ENCODE measurements at regions not wholly inside any gene's neighbourhood (a gene's known extent, or its start where the extent isn't known, plus 50 kb on each side); places are given as distances from the start of the nearest gene placed in this dataset.

GRCh38 chr13:22178878-22179277, 508.0 kb downstream of the FGF9 start:
- Histone ChIP-seq H3K27ac (ENCODE audit: low read depth, low read length) (no peak overlapping the region), H3K27me3 (ENCODE audit: insufficient read depth, low read length) (no peaks in the 10 kb centered on the region), H3K4me3 (ENCODE audit: low read depth, low read length) (no peak overlapping the region), H3K4me1 (ENCODE audit: control insufficient read depth, insufficient read depth, low read length, unreplicated experiment) (no peaks in the 10 kb centered on the region), H2AFZ (ENCODE audit: low read length, unreplicated experiment) (no peak overlapping the region), H3K36me3 (ENCODE audit: insufficient read depth, low read length) (no peaks in the 10 kb centered on the region), H3K79me2 (ENCODE audit: control insufficient read depth, insufficient read depth, low read length, unreplicated experiment) (no peaks in the 10 kb centered on the region)

GRCh38 chr13:22187329-22187728, 516.5 kb downstream of the FGF9 start:
- Histone ChIP-seq H2AFZ (ENCODE audit: low read length, unreplicated experiment) (no peak overlapping the region), H3K36me3 (ENCODE audit: insufficient read depth, low read length) (no peaks in the 10 kb centered on the region), H3K27ac (ENCODE audit: low read depth, low read length) (no peak overlapping the region), H3K4me3 (ENCODE audit: low read depth, low read length) (no peak overlapping the region), H3K27me3 (ENCODE audit: insufficient read depth, low read length) (no peaks in the 10 kb centered on the region), H3K79me2 (ENCODE audit: control insufficient read depth, insufficient read depth, low read length, unreplicated experiment) (no peaks in the 10 kb centered on the region), H3K4me1 (ENCODE audit: control insufficient read depth, insufficient read depth, low read length, unreplicated experiment) (no peaks in the 10 kb centered on the region)

GRCh38 chr13:22189176-22190048, 518.5 kb downstream of the FGF9 start:
- Histone ChIP-seq H3K36me3 (ENCODE audit: insufficient read depth, low read length) (no peaks in the 10 kb centered on the region), H2AFZ (ENCODE audit: low read length, unreplicated experiment) (no peak overlapping the region), H3K27ac (ENCODE audit: low read depth, low read length) (no peak overlapping the region), H3K4me1 (ENCODE audit: control insufficient read depth, insufficient read depth, low read length, unreplicated experiment) (no peaks in the 10 kb centered on the region), H3K4me3 (ENCODE audit: low read depth, low read length) (no peak overlapping the region), H3K79me2 (ENCODE audit: control insufficient read depth, insufficient read depth, low read length, unreplicated experiment) (no peaks in the 10 kb centered on the region), H3K27me3 (ENCODE audit: insufficient read depth, low read length) (no peaks in the 10 kb centered on the region)

- Histone ChIP-seq H3K36me3 (ENCODE audit: insufficient read depth, low read length) (no peaks in the 10 kb centered on the region), H3K27me3 (ENCODE audit: insufficient read depth, low read length) (no peaks in the 10 kb centered on the region), H3K4me3 (ENCODE audit: low read depth, low read length) (no peak overlapping the region), H3K79me2 (ENCODE audit: control insufficient read depth, insufficient read depth, low read length, unreplicated experiment) (no peaks in the 10 kb centered on the region), H2AFZ (ENCODE audit: low read length, unreplicated experiment) (no peak overlapping the region), H3K27ac (ENCODE audit: low read depth, low read length) (no peak overlapping the region), H3K4me1 (ENCODE audit: control insufficient read depth, insufficient read depth, low read length, unreplicated experiment) (no peaks in the 10 kb centered on the region)
These were observed 522.2 kb downstream of the FGF9 start for GRCh38 chr13:22193070-22193469.

GRCh38 chr13:22194106-22194805, 523.4 kb downstream of the FGF9 start:
- Histone ChIP-seq H3K36me3 (ENCODE audit: insufficient read depth, low read length) (no peaks in the 10 kb centered on the region), H3K79me2 (ENCODE audit: control insufficient read depth, insufficient read depth, low read length, unreplicated experiment) (no peaks in the 10 kb centered on the region), H3K27me3 (ENCODE audit: insufficient read depth, low read length) (no peaks in the 10 kb centered on the region), H3K4me1 (ENCODE audit: control insufficient read depth, insufficient read depth, low read length, unreplicated experiment) (no peaks in the 10 kb centered on the region), H2AFZ (ENCODE audit: low read length, unreplicated experiment) (no peak overlapping the region), H3K27ac (ENCODE audit: low read depth, low read length) (no peak overlapping the region), H3K4me3 (ENCODE audit: low read depth, low read length) (no peak overlapping the region)

GRCh38 chr13:22195726-22196125, 524.9 kb downstream of the FGF9 start:
- no peaks in the 10 kb centered on the region for H3K27me3 ChIP-seq (ENCODE audit: insufficient read depth, low read length)
- no peaks in the 10 kb centered on the region for H3K36me3 ChIP-seq (ENCODE audit: insufficient read depth, low read length)
- no peak overlapping the region for H3K27ac ChIP-seq (ENCODE audit: low read depth, low read length)
- no peak overlapping the region for H3K4me3 ChIP-seq (ENCODE audit: low read depth, low read length)
- no peaks in the 10 kb centered on the region for H3K79me2 ChIP-seq (ENCODE audit: control insufficient read depth, insufficient read depth, low read length, unreplicated experiment)
- no peaks in the 10 kb centered on the region for H3K4me1 ChIP-seq (ENCODE audit: control insufficient read depth, insufficient read depth, low read length, unreplicated experiment)
- no peak overlapping the region for H2AFZ ChIP-seq (ENCODE audit: low read length, unreplicated experiment)

GRCh38 chr13:22196777-22197176, 525.9 kb downstream of the FGF9 start:
- Histone ChIP-seq H2AFZ (ENCODE audit: low read length, unreplicated experiment) (no peak overlapping the region), H3K4me3 (ENCODE audit: low read depth, low read length) (no peak overlapping the region), H3K36me3 (ENCODE audit: insufficient read depth, low read length) (no peaks in the 10 kb centered on the region), H3K79me2 (ENCODE audit: control insufficient read depth, insufficient read depth, low read length, unreplicated experiment) (no peaks in the 10 kb centered on the region), H3K27me3 (ENCODE audit: insufficient read depth, low read length) (no peaks in the 10 kb centered on the region), H3K4me1 (ENCODE audit: control insufficient read depth, insufficient read depth, low read length, unreplicated experiment) (no peaks in the 10 kb centered on the region), H3K27ac (ENCODE audit: low read depth, low read length) (no peak overlapping the region)

GRCh38 chr13:22198001-22198400, 527.1 kb downstream of the FGF9 start:
- no peaks in the 10 kb centered on the region for H3K27me3 ChIP-seq (ENCODE audit: insufficient read depth, low read length)
- H3K79me2 ChIP-seq (ENCODE audit: control insufficient read depth, insufficient read depth, low read length, unreplicated experiment): no peaks in the 10 kb centered on the region
- H3K4me1 ChIP-seq (ENCODE audit: control insufficient read depth, insufficient read depth, low read length, unreplicated experiment): no peaks in the 10 kb centered on the region
- H2AFZ ChIP-seq (ENCODE audit: low read length, unreplicated experiment): no peak overlapping the region
- no peak overlapping the region for H3K27ac ChIP-seq (ENCODE audit: low read depth, low read length)
- H3K4me3 ChIP-seq (ENCODE audit: low read depth, low read length): no peak overlapping the region
- no peaks in the 10 kb centered on the region for H3K36me3 ChIP-seq (ENCODE audit: insufficient read depth, low read length)

- no peak overlapping the region for H2AFZ ChIP-seq (ENCODE audit: low read length, unreplicated experiment)
- H3K27ac ChIP-seq (ENCODE audit: low read depth, low read length): no peak overlapping the region
- no peaks in the 10 kb centered on the region for H3K36me3 ChIP-seq (ENCODE audit: insufficient read depth, low read length)
- H3K79me2 ChIP-seq (ENCODE audit: control insufficient read depth, insufficient read depth, low read length, unreplicated experiment): no peaks in the 10 kb centered on the region
- no peaks in the 10 kb centered on the region for H3K27me3 ChIP-seq (ENCODE audit: insufficient read depth, low read length)
- H3K4me3 ChIP-seq (ENCODE audit: low read depth, low read length): no peak overlapping the region
- H3K4me1 ChIP-seq (ENCODE audit: control insufficient read depth, insufficient read depth, low read length, unreplicated experiment): no peaks in the 10 kb centered on the region
These were observed 527.9 kb downstream of the FGF9 start for GRCh38 chr13:22198641-22199217.

GRCh38 chr13:22200440-22200839, 529.6 kb downstream of the FGF9 start:
- Histone ChIP-seq H2AFZ (ENCODE audit: low read length, unreplicated experiment) (no peak overlapping the region), H3K36me3 (ENCODE audit: insufficient read depth, low read length) (no peaks in the 10 kb centered on the region), H3K79me2 (ENCODE audit: control insufficient read depth, insufficient read depth, low read length, unreplicated experiment) (no peaks in the 10 kb centered on the region), H3K4me3 (ENCODE audit: low read depth, low read length) (no peak overlapping the region), H3K27ac (ENCODE audit: low read depth, low read length) (no peak overlapping the region), H3K27me3 (ENCODE audit: insufficient read depth, low read length) (no peaks in the 10 kb centered on the region), H3K4me1 (ENCODE audit: control insufficient read depth, insufficient read depth, low read length, unreplicated experiment) (no peaks in the 10 kb centered on the region)
